Karpas-422 (cell line): ENCODE measurements at regions not wholly inside any gene's neighbourhood (a gene's known extent, or its start where the extent isn't known, plus 50 kb on each side); places are given as distances from the start of the nearest gene placed in this dataset.

Source experiments
- DNase-seq: peaks from one replicate; pipeline ENCODE4 v3.0.0-alpha.2; 2015
- H2AFZ ChIP-seq: fragments of 200-600 bp; sonication (generic); 2 replicates; pipeline ENCODE4 v1.6.1; 2014; ENCODE audit warnings: antibody characterized with exemption, low read length, mixed read lengths
- H3K27ac ChIP-seq: fragments of 200-600 bp; sonication (generic); 2 replicates; pipeline ENCODE4 v1.5.1; 2014; ENCODE audit warnings: mild to moderate bottlenecking, low read length, moderate library complexity
- H3K27me3 ChIP-seq: fragments of 200-600 bp; sonication (generic); 2 replicates; pipeline ENCODE4 v1.6.1; 2014; ENCODE audit warnings: low read length, mixed read lengths
- H3K36me3 ChIP-seq: fragments of 200-600 bp; sonication (generic); 2 replicates; pipeline ENCODE4 v1.6.1; 2014; ENCODE audit warnings: low read length, mixed read lengths; ENCODE audit not compliant: insufficient read depth
- H3K4me1 ChIP-seq: fragments of 200-600 bp; sonication (generic); 2 replicates; pipeline ENCODE4 v1.6.1; 2014; ENCODE audit warnings: mild to moderate bottlenecking, low read length, mixed read lengths
- H3K4me2 ChIP-seq: fragments of 200-600 bp; sonication (generic); 2 replicates; pipeline ENCODE4 v1.6.1; 2014; ENCODE audit warnings: low read length, low read depth, mild to moderate bottlenecking; ENCODE audit not compliant: poor library complexity, severe bottlenecking
- H3K4me3 ChIP-seq: fragments of 200-600 bp; sonication (generic); 2 replicates; pipeline ENCODE4 v1.5.1; 2014; ENCODE audit warnings: mild to moderate bottlenecking, antibody characterized with exemption, low read length, mixed read lengths
- H3K79me2 ChIP-seq: fragments of 200-600 bp; sonication (generic); 2 replicates; pipeline ENCODE4 v1.6.1; 2014; ENCODE audit warnings: mild to moderate bottlenecking, low read length, mixed read lengths
- H3K9ac ChIP-seq: fragments of 200-600 bp; sonication (generic); 2 replicates; pipeline ENCODE4 v1.6.0; 2014; ENCODE audit warnings: low read length
- H3K9me2 ChIP-seq: fragments of 200-600 bp; sonication (generic), shearing (Covaris generic); replicated peaks from 2 replicates; pipeline ENCODE4 v1.6.0; 2014; ENCODE audit warnings: mild to moderate bottlenecking, low read length, moderate library complexity; ENCODE audit not compliant: insufficient read depth
- H3K9me3 ChIP-seq: fragments of 300-700, 200-600 bp; sonication (generic); 2 replicates; pipeline ENCODE4 v1.6.1; 2014; ENCODE audit warnings: low read length, mixed read lengths
- H4K20me1 ChIP-seq: fragments of 200-600 bp; sonication (generic); 2 replicates; pipeline ENCODE4 v1.6.1; 2014; ENCODE audit warnings: mild to moderate bottlenecking, antibody characterized with exemption, low read length, low read depth; ENCODE audit not compliant: insufficient read depth

DNA sequence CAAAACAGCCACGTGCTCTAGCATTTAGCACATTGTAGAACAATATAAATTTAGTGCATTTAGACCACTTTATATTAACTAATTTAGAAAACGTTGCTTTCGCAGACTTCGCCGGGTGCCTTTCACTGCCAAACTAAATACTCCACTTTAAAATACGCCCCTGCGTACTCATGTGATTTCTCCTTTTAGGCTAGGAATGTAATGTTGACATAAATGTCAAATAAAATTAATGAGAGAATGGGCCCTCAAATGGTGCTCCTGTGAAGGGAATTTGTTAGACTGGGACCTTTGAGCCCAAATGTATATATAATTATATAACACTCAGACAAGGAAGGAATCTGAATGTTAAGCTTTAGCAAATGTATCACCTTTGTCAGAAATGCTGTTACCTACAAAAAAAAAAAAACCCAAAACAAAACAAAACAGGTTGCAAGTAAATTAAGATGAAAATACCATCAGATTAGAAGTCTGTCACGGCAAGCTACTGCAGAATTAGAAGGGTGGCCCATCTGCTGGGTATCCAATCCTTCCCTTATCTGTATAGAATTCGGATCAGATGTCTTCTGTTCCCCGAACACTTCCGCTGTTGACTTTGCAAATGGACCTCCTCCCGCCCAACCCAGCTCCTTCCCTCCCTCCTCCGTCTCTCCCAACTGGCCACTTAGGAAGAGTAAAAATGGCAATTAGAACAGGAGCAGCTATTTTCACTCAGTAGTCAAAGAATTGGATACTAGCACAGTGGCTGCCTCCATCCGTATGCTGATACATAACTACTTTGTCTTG is 159.3 kb upstream of the FOXN3 start:
- H3K9me3 ChIP-seq = no peaks in the 10 kb centered on the region
- H3K79me2 ChIP-seq = no peaks in the 10 kb centered on the region
- no peak overlapping the region for H3K9ac ChIP-seq
- H3K36me3 ChIP-seq = no peaks in the 10 kb centered on the region
- no peaks in the 10 kb centered on the region for H3K27me3 ChIP-seq
- no peaks in the 10 kb centered on the region for H3K4me1 ChIP-seq
- H3K27ac ChIP-seq = no peak overlapping the region
- H2AFZ ChIP-seq = no peak overlapping the region
- no peaks in the 10 kb centered on the region for H4K20me1 ChIP-seq
- H3K4me3 ChIP-seq = no peak overlapping the region
- no peak overlapping the region for H3K4me2 ChIP-seq
- no peaks in the 10 kb centered on the region for H3K9me2 ChIP-seq
- no peak for DNase-seq

DNA sequence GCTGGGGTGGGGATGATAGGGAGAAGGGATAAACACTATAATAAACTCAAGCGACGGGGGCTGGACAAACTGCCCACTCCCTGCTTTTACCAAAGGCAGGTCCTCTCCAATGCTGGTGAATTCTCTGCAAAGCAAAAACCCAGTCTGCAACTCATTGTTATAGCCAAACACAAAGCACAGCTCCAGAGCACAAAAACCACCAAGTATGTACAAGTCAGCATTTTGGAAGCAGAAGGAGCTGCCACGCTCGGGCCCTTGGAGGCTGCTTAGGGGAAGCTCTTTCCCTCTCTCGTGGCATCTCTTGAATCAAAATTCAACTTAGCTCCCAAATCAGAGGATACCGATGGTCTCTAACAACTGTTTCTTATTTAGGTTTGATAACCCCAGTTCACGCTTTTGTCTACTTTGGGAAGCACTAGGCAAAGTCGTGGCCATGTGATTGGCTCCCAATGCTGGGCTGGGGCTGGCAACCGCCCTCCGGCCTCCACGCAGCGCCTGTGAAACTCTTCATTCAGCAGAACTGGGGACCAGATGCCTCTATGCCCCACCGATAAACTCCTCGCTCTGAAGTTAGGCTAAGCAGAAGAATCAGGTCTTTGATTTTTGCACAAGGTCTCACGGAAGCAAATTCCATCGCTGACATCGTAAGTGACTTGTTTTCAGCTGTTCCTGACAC is 158.5 kb upstream of the FOXN3 start:
- H3K9ac ChIP-seq = no peak overlapping the region
- H3K9me2 ChIP-seq = no peaks in the 10 kb centered on the region
- no peaks in the 10 kb centered on the region for H3K36me3 ChIP-seq
- no peak overlapping the region for H2AFZ ChIP-seq
- H3K79me2 ChIP-seq = no peaks in the 10 kb centered on the region
- H3K27ac ChIP-seq = no peak overlapping the region
- no peak for DNase-seq
- H4K20me1 ChIP-seq = no peaks in the 10 kb centered on the region
- no peak overlapping the region for H3K4me2 ChIP-seq
- no peaks in the 10 kb centered on the region for H3K4me1 ChIP-seq
- no peaks in the 10 kb centered on the region for H3K27me3 ChIP-seq
- no peak overlapping the region for H3K4me3 ChIP-seq
- no peaks in the 10 kb centered on the region for H3K9me3 ChIP-seq

DNA sequence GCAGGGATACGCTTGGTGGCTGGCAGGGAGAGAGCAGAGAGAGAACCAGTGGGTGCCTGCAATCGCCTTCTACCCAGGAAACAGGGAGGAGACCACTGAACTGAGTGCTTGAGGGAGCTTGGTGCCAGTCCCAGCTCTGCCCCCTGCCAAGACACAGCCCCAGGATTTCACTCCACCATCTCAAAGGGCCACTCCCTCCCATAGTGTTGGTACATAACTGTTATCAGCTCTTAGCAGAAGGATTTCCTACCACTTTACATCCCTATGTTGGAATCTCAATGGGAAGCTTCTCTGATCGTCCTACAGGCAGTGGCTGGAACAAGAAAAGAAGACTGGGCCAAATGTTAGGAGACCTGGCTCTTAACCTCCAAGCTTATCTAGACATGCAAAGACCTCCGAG is 157.4 kb upstream of the FOXN3 start:
- Histone ChIP-seq H3K4me2 (no peak overlapping the region), H3K27me3 (no peaks in the 10 kb centered on the region), H3K9ac (no peak overlapping the region), H3K27ac (no peak overlapping the region), H4K20me1 (no peaks in the 10 kb centered on the region), H3K9me2 (no peaks in the 10 kb centered on the region), H2AFZ (no peak overlapping the region), H3K9me3 (no peaks in the 10 kb centered on the region), H3K4me1 (no peaks in the 10 kb centered on the region), H3K79me2 (no peaks in the 10 kb centered on the region), H3K36me3 (no peaks in the 10 kb centered on the region), H3K4me3 (no peak overlapping the region)
- DNase-seq = peak; percentile 36

DNA sequence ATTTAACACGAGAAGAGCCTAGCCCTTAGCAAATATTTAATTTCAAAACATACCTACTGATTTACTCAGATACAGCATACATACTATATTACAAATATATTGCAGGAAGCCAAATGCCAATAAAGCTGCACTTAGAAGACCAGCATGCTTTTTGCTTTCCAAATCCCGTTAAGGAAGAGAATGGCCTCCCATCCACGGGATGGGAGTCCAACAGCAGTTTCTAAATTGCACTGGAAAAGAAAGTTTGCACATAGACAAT is 156.3 kb upstream of the FOXN3 start:
- H3K9me2 ChIP-seq = no peaks in the 10 kb centered on the region
- no peak overlapping the region for H2AFZ ChIP-seq
- H3K36me3 ChIP-seq = no peaks in the 10 kb centered on the region
- no peak overlapping the region for H3K4me2 ChIP-seq
- no peaks in the 10 kb centered on the region for H3K79me2 ChIP-seq
- no peak overlapping the region for H3K27ac ChIP-seq
- no peaks in the 10 kb centered on the region for H4K20me1 ChIP-seq
- H3K4me1 ChIP-seq = no peaks in the 10 kb centered on the region
- no peak for DNase-seq
- H3K9ac ChIP-seq = no peak overlapping the region
- no peaks in the 10 kb centered on the region for H3K9me3 ChIP-seq
- H3K4me3 ChIP-seq = no peak overlapping the region
- no peaks in the 10 kb centered on the region for H3K27me3 ChIP-seq

DNA sequence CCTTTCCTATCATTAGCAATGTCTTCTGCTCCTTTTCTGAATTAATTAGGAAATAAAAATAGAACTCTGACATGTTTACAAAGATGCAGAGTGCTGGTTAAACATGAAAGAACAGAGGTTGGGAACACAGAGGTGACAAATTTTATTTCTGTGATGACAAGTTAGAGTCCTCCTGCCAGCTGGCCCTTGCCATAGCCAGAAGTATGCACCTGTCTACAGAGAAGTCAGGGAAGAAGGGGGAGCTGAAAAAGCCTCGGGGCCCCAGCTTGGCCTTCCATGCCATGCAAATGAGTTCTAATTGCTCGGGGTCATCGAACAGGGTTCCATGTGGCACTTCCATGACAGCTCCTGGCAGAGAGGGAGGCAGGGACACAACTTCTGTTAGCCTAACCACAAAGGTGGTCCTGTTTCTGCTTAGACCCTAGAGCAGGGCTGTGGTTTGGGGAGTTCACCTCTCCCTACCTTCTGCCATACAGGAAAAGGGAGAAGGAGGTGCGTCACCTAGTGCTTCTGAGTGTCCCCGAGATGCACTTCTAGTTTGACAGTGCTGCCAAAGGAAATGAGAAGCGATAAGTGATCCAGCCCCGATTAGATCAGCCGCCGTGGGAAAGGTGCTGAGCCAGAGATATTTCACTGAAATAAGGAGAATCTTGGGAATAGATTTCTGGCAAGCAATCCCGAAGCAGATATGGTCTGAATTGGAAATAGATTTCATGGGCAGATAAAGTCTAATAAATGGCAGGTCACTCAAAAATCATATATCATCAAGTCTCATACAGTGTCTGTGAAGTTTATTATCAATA is 155.8 kb upstream of the FOXN3 start:
- Histone ChIP-seq H3K36me3 (no peaks in the 10 kb centered on the region), H3K4me2 (no peak overlapping the region), H3K9ac (no peak overlapping the region), H3K4me1 (no peaks in the 10 kb centered on the region), H3K79me2 (no peaks in the 10 kb centered on the region), H2AFZ (no peak overlapping the region), H3K9me2 (no peaks in the 10 kb centered on the region), H3K27me3 (no peaks in the 10 kb centered on the region), H3K27ac (no peak overlapping the region), H3K9me3 (no peaks in the 10 kb centered on the region), H3K4me3 (no peak overlapping the region), H4K20me1 (no peaks in the 10 kb centered on the region)
- peak; percentile 32 for DNase-seq

DNA sequence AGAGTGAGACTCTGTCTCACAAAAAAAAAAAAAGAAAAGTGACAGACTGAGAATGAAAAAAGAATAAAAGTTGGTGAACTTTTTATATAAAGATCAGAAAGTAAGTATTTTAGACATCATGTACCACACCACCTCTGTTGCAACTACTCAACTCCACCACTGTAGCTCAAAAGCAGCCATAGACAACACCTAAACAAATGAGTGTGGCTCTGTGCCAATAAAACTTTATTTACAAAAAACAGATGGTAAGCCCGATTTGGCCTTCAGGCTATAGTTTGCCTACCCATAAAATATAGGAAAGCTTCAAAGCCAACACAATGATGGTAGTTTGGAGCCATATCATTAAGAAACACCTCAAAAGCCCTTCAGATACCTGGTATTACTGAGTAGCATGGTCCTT is 154.5 kb upstream of the FOXN3 start:
- no peaks in the 10 kb centered on the region for H3K4me1 ChIP-seq
- no peak overlapping the region for H3K4me3 ChIP-seq
- H3K4me2 ChIP-seq = no peak overlapping the region
- no peaks in the 10 kb centered on the region for H3K9me2 ChIP-seq
- peak; percentile 36 for DNase-seq
- no peak overlapping the region for H3K27ac ChIP-seq
- no peaks in the 10 kb centered on the region for H3K27me3 ChIP-seq
- H2AFZ ChIP-seq = no peak overlapping the region
- H3K9ac ChIP-seq = no peak overlapping the region
- H4K20me1 ChIP-seq = no peaks in the 10 kb centered on the region
- no peaks in the 10 kb centered on the region for H3K79me2 ChIP-seq
- H3K9me3 ChIP-seq = no peaks in the 10 kb centered on the region
- H3K36me3 ChIP-seq = no peaks in the 10 kb centered on the region

DNA sequence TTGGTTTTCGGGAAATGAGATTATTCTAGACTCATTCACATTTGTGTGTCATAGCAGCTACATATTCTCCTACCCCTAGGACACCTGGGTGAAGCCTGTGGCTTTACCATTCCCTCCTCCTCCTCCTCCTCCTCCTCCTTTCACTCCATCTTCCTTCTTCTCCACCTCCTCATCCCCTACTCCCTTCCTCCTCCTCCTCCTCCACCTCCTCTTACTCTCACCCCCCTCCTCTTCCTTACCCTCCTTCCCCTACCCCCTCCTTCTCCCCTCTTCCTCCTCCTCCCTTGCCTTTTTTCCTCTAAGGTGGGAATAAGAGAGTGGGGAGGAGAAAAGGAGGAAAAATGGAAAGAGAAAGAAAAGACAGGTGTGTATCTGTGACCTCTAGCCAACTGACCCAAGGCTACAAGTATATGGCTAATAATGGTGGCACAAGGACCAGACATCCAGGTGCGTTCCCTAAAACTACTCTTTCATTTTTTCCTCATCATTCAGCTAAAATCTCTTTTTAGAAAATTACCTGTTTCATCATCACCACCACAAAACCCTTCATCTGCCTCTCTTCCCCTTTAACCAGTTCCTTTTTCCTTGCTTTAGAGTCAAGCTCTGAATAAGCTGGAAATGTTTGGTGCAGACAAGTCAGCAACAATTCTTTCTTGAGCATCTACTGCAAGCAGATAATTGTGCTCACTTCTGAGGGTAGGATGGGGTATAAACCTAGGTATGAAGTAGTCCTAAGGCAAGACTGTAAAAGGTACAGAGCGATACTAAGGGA is 149.8 kb upstream of the FOXN3 start:
- Histone ChIP-seq H3K79me2 (no peaks in the 10 kb centered on the region), H3K27me3 (0 out of 2 replicates have a peak, but pooled peaks cover 2% of the 10 kb centered on the region), H3K4me2 (no peak overlapping the region), H3K9me3 (no peaks in the 10 kb centered on the region), H3K4me1 (no peaks in the 10 kb centered on the region), H4K20me1 (no peaks in the 10 kb centered on the region; the same call in 1 of the 2 replicates), H3K36me3 (no peaks in the 10 kb centered on the region), H3K27ac (no peak overlapping the region), H3K9ac (no peak overlapping the region), H2AFZ (no peak overlapping the region), H3K9me2 (no peaks in the 10 kb centered on the region), H3K4me3 (no peak overlapping the region)
- DNase-seq = no peak

DNA sequence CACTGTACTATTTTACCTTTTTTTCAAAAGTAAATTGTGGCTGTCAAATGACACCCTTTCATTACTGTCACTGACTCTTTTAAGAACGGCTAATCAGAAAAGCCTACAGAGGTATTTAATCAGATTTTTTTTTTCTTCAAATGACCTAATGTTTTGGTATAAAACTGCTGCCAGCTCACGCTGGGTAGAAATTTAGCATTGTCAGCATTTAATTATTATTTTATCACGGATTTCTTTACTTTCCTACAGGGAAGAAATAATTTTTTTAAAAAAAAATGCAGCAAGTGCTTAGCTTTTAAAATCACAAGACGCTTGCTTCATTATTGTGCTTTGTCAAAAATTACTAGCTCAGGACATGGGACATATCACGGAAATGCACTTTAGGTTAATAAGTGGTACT is 149.1 kb upstream of the FOXN3 start:
- Histone ChIP-seq H3K36me3 (no peaks in the 10 kb centered on the region), H3K79me2 (no peaks in the 10 kb centered on the region), H3K27ac (no peak overlapping the region), H2AFZ (no peak overlapping the region), H3K4me2 (no peak overlapping the region), H3K4me3 (no peak overlapping the region), H3K9me3 (no peaks in the 10 kb centered on the region), H3K27me3 (0 out of 2 replicates have a peak, but pooled peaks cover 2% of the 10 kb centered on the region), H4K20me1 (no peaks in the 10 kb centered on the region; the same call in 1 of the 2 replicates), H3K9ac (no peak overlapping the region), H3K9me2 (no peaks in the 10 kb centered on the region), H3K4me1 (no peaks in the 10 kb centered on the region)
- DNase-seq = no peak
